AG04450 (cell line): ENCODE measurements at regions not wholly inside any gene's neighbourhood (a gene's known extent, or its start where the extent isn't known, plus 50 kb on each side); places are given as distances from the start of the nearest gene placed in this dataset.

Experiments
- CTCF ChIA-PET: fragments of 300-600, 350-600 bp; formaldehyde crosslinking; extraction: SDS; loops from one replicate; lab custom pipeline; 2022; ENCODE audit warnings: antibody characterized with exemption, inconsistent platforms; lab: Charles Lee
- POLR2A ChIA-PET: fragments of 350-600 bp; formaldehyde crosslinking; extraction: SDS; loops from one replicate; lab custom pipeline; 2021; ENCODE audit warnings: antibody characterized with exemption, inconsistent platforms; lab: Yijun Ruan, JAX
- DNase-seq: peaks from one replicate; pipeline ENCODE4 v3.0.0-alpha.2; 2011; ENCODE audit warnings: low read depth, low spot score
- H3K27ac ChIP-seq: one replicate; pipeline ENCODE4 v1.5.1; 2012; ENCODE audit warnings: low read depth, low read length, control low read depth
- H3K27me3 ChIP-seq: one replicate; pipeline ENCODE4 v1.6.0; 2012; ENCODE audit warnings: low read length; ENCODE audit not compliant: control insufficient read depth, insufficient read depth
- H3K4me3 ChIP-seq: 2 replicates; pipeline ENCODE4 v1.5.1; 2011; ENCODE audit warnings: mild to moderate bottlenecking, low read depth, low read length, control low read depth
- H3K9me3 ChIP-seq: 2 replicates; pipeline ENCODE4 v1.5.1; 2012; ENCODE audit warnings: low read length; ENCODE audit not compliant: control insufficient read depth, insufficient read depth
- CTCF ChIP-seq: IDR thresholded peaks from 2 replicates; pipeline ENCODE4 v1.5.1; 2011; ENCODE audit warnings: low read depth, low read length, control low read depth, inconsistent platforms

- no peak for TF ChIP-seq CTCF
- POLR2A ChIA-PET: no interaction called here
- CTCF ChIA-PET: interaction anchor here (2.5 kb wide), 1 partner anchor 20 kb away, joined by 9 read pairs; no protein-coding TSS in a partner anchor
These were observed 200.7 kb downstream of the C12orf50 start for GRCh38 chr12:87828382-87828973.

GRCh38 chr12:87827638-87828264, 201.4 kb downstream of the C12orf50 start:
- DNase-seq: peak; percentile 32
- no peaks in the 10 kb centered on the region for H3K27me3 ChIP-seq
- no peak for TF ChIP-seq CTCF
- ChIA-PET POLR2A (no interaction called here), CTCF (interaction anchor here (0.6 to 2.5 kb wide), 4 partner anchors 21 to 743 kb away, joined by 3 to 9 read pairs (median 4); no protein-coding TSS in a partner anchor)
- H3K9me3 ChIP-seq: no peaks in the 10 kb centered on the region
- H3K27ac ChIP-seq: no peak overlapping the region
- H3K4me3 ChIP-seq: no peak overlapping the region

More at GRCh38 chr12:87828382-87828973, 200.7 kb downstream of the C12orf50 start:
- H3K27ac ChIP-seq: no peak overlapping the region
- no peak overlapping the region for H3K4me3 ChIP-seq
- no peaks in the 10 kb centered on the region for H3K27me3 ChIP-seq
- no peak for DNase-seq
- no peaks in the 10 kb centered on the region for H3K9me3 ChIP-seq

GRCh38 chr12:87822923-87823322, 206.3 kb downstream of the C12orf50 start:
- no peak for DNase-seq
- H3K27ac ChIP-seq: no peak overlapping the region
- H3K4me3 ChIP-seq: no peak overlapping the region
- POLR2A ChIA-PET: no interaction called here
- TF ChIP-seq CTCF: no peak
- no peaks in the 10 kb centered on the region for H3K9me3 ChIP-seq
- CTCF ChIA-PET: no interaction called here
- no peaks in the 10 kb centered on the region for H3K27me3 ChIP-seq

GRCh38 chr12:87820524-87821202, 208.5 kb downstream of the C12orf50 start:
- no peaks in the 10 kb centered on the region for H3K27me3 ChIP-seq
- H3K27ac ChIP-seq: no peak overlapping the region
- ChIA-PET POLR2A (no interaction called here), CTCF (no interaction called here)
- TF ChIP-seq CTCF: no peak
- H3K4me3 ChIP-seq: no peak overlapping the region
- H3K9me3 ChIP-seq: no peaks in the 10 kb centered on the region
- peak; percentile 24 for DNase-seq

GRCh38 chr12:87818441-87818840, 210.8 kb downstream of the C12orf50 start:
- no peak for TF ChIP-seq CTCF
- DNase-seq: no peak
- no peak overlapping the region for H3K4me3 ChIP-seq
- H3K9me3 ChIP-seq: no peaks in the 10 kb centered on the region
- H3K27ac ChIP-seq: no peak overlapping the region
- ChIA-PET POLR2A (no interaction called here), CTCF (no interaction called here)
- no peaks in the 10 kb centered on the region for H3K27me3 ChIP-seq
